Glomerular visceral epithelial cell (primary cell): ENCODE measurements at regions not wholly inside any gene's neighbourhood (a gene's known extent, or its start where the extent isn't known, plus 50 kb on each side); places are given as distances from the start of the nearest gene placed in this dataset.
"Not testable (repeated sequence)": the region's sequence is repeated elsewhere in the genome, so short reads cannot be mapped to it uniquely, and the experiment has no call there.

Experiments used
- DNase-seq: peaks from one replicate; pipeline ENCODE4 v3.0.0-alpha.2; 2016; ENCODE audit errors: extremely low spot score

GRCh38 chr3:168782193-168782592, 686.5 kb upstream of the GOLIM4 start:
- DNase-seq: no peak

- DNase-seq: not testable (repeated sequence)
Measured at GRCh38 chr3:168779970-168780645, 684.4 kb upstream of the GOLIM4 start.

DNA sequence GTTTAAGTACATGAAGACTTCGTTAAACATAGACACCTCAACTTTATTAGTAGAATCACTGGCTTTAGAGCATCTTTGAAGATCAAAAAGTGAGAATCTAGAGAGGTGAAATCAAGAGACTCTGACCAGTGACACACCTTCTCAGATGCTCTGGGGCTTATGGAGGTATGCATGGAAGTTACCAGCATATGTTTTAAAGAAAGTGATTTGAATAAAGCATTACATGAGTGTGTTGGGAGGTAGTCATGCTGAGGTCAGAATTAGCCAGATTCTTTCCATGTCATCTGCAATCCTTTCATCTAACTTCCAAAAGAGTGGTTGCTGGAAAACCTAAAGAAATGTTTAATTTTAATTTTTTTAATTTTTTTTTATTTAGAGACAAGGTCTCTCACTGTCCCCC, 658.0 kb upstream of the GOLIM4 start:
- no peak for DNase-seq

DNA sequence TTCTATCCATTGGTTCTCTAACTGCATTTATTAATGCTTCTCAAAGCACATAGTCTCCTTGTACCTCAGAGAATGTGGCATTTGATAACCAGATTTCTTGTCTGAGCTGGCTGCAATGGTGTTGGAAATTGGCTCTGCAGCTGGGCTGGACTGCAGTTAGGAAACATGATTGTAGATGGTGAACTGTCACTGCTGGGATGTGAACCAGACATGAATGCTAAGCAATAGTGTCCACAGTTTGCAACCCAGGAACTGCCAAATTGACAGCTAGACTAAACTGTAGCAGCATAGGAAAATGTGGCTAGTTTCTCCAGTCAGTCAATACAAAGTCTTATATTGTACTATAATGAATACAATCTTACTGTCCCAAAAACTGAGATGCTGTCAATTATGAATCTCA, 656.6 kb upstream of the GOLIM4 start:
- no peak for DNase-seq

- DNase-seq: no peak
Measured at GRCh38 chr3:168747697-168748096, 652.0 kb upstream of the GOLIM4 start.

GRCh38 chr3:168738527-168739325, 643.0 kb upstream of the GOLIM4 start:
- DNase-seq: no peak

- DNase-seq: no peak
Measured at GRCh38 chr3:168736202-168736601, 640.5 kb upstream of the GOLIM4 start.

DNA sequence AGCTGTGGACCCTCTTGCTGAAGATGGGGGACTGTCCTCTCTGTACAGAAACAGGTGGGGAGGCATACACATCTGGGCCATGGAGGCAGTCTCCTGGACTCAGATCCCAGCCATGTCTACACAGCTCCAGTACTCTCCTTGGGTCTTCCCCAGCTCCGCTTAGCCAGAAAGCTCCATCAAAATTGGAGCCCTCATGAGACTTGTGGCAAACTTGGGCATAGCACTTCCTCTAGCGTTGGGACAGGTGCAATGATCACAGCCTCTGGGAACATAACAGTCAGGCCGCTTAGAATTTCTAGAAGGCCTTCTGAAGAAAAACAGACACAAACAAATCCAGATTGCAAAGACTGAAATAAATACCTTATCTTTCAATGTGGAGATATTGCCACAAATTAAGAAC, 634.3 kb upstream of the GOLIM4 start:
- DNase-seq: no peak

DNA sequence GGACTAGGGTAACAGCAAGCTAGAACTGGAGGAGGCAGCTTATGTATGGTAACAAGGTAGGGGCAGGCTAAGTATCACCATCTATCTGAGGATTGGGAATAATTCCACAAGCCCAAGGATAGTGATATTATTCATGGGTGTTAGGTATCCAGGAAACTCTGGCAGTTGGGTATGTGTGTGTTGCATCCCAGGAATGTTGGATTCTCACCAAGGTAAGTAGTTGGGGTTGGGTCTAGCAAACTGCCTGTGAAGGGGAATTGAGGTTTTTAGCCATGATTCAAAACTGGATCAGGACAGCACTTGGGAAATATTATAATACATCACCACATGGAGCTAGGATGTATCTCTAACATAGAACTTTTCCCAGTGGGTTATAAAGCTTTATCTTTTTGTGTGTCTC, 626.4 kb upstream of the GOLIM4 start:
- peak; percentile 60 for DNase-seq

GRCh38 chr3:168714609-168715240, 619.0 kb upstream of the GOLIM4 start:
- no peak for DNase-seq

DNA sequence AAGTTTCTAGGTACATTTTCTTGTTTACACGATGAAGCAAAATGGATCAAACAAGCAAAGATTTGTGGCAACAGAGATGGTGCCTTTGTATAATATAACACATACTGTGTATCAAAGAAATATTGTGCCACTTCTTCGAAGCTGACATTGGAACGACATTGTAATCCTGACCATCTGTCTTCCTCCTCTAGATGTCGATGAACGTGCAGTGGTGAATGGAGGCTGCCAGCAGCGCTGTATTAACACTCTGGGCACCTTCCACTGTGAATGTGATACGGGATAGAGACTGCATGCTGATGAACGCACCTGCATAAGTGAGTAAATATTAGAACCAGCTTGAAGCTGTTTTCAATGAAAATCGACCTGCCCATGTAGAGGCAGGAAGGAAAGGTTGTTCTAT, 613.3 kb upstream of the GOLIM4 start:
- DNase-seq: no peak

DNA sequence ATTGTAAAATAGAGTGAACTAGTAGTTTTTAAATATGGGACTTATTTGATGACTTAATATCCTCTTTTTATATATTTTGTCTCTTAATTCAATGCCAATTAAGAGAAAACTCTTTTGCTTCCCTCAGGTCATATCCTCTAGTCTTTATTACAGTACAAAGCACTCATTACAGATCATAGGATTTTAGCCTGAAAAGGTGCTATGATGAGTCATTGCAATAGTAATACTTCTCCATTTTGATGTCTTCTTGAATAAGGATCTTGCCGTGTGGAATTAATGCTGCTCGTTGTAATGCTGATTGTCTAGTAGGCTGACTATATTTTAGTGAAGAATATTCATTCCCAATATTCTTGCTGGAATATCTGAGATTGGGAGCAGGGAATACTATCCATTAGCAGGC, 612.2 kb upstream of the GOLIM4 start:
- no peak for DNase-seq

- DNase-seq: no peak
Measured at GRCh38 chr3:168705412-168705811, 609.7 kb upstream of the GOLIM4 start.

GRCh38 chr3:168696051-168696450, 600.3 kb upstream of the GOLIM4 start:
- no peak for DNase-seq

- no peak for DNase-seq
Measured at GRCh38 chr3:168693870-168694269, 598.1 kb upstream of the GOLIM4 start.

GRCh38 chr3:168688267-168688666, 592.5 kb upstream of the GOLIM4 start:
- no peak for DNase-seq

- DNase-seq: no peak
Measured at GRCh38 chr3:168684519-168684918, 588.8 kb upstream of the GOLIM4 start.

- no peak for DNase-seq
Measured at GRCh38 chr3:168678730-168679129, 583.0 kb upstream of the GOLIM4 start.

DNA sequence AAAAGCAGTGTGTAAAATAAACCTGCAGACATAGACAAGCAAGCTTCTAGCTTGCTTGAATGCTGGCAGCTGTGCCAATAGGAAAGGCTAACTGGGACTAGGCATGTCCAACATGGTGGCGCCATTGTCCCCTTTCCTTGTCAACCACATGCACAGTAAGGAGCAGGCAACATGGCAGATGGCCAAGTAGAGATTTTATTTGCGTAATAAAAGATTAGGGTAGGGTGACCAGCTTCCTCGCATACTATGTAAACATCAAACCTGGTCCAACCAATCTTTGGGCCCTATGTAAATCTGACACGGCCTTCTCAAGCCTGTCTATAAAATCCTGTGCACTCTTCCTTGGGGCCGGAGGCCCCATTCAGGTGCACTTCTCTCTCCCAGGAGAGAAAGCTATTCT, 575.4 kb upstream of the GOLIM4 start:
- DNase-seq: no peak

DNA sequence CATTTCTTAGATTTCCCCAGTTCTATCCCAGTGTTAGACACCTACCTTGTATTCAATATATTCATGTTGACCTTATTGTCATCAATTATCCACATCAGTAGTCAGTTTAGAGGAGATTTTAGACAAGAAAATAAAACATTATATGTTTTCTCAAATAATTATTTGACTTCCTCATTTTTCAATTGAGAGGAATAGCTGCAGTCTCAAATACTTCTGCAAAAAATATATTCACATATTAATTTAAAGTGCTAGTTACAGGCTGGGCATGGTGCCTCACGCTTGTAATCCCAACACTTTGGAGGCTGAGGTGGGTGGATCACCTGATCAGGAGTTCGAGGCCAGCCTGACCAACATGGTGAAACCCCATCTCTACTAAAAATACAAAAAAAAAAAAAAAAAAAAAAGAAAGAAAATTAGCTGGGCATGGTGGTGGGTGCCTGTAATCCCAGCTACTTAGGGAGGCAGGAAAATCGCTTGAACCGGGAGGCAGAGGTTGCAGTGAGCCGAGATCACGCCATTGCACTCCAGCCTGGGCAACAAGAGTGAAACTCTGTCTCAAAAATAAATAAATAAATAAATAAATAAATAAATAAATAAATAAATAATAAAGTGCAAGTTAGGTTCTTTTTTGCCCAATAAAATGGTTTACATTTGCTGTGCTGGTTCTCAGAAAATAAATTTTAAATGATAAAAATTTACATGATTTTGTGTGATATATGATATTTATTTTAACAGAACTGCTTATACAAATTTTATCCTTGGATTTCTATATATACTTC, 565.3 kb upstream of the GOLIM4 start:
- DNase-seq: not testable (repeated sequence)

- DNase-seq: no peak
Measured at GRCh38 chr3:168659015-168659414, 563.3 kb upstream of the GOLIM4 start.

- DNase-seq: no peak
Measured at GRCh38 chr3:168655611-168656010, 559.9 kb upstream of the GOLIM4 start.
